Liver (tissue), 8 donors: ENCODE measurements at regions not wholly inside any gene's neighbourhood (a gene's known extent, or its start where the extent isn't known, plus 50 kb on each side); places are given as distances from the start of the nearest gene placed in this dataset.

ENCODE experiments used
- DNase-seq: peaks from one replicate; pipeline ENCODE4 v3.0.0-alpha.2; 2017; ENCODE audit warnings: low spot score
- H3K27ac ChIP-seq, 2 donors: one replicate each; pipeline ENCODE4 v1.7.0; 2013; ENCODE audit warnings: inconsistent platforms in 2 of 2, low read length in 2 of 2, control low read depth in 1 of 2, low read depth in 1 of 2, mild to moderate bottlenecking in 1 of 2
- H3K27me3 ChIP-seq, 4 donors: one replicate each; pipeline versions ENCODE4 v1.6.1 to v1.7.0; 2013; ENCODE audit warnings: low read length in 3 of 4, inconsistent platforms in 1 of 4, mild to moderate bottlenecking in 1 of 4, moderate library complexity in 1 of 4; ENCODE audit not compliant: control insufficient read depth in 4 of 4, insufficient read depth in 4 of 4
- H3K36me3 ChIP-seq, 4 donors: one replicate each; pipeline versions ENCODE4 v1.6.1 to v1.7.0; 2013; ENCODE audit warnings: low read length in 3 of 4, mild to moderate bottlenecking in 3 of 4, low read depth in 1 of 4, moderate library complexity in 1 of 4; ENCODE audit not compliant: control insufficient read depth in 4 of 4, insufficient read depth in 3 of 4
- H3K4me1 ChIP-seq, 4 donors: one replicate each; pipeline versions ENCODE4 v1.6.1 to v1.7.0; 2013; ENCODE audit warnings: low read length in 3 of 4, mild to moderate bottlenecking in 3 of 4, moderate library complexity in 1 of 4; ENCODE audit not compliant: control insufficient read depth in 4 of 4, insufficient read depth in 4 of 4
- H3K4me3 ChIP-seq, 3 donors: one replicate each; pipeline versions ENCODE4 v1.6.1 to v1.7.0; 2013; ENCODE audit warnings: low read length in 3 of 3, control low read depth in 1 of 3, low read depth in 1 of 3, mild to moderate bottlenecking in 1 of 3
- H3K9ac ChIP-seq, 2 donors: one replicate each; pipeline ENCODE4 v1.7.0; 2013; ENCODE audit warnings: low read length in 2 of 2, mild to moderate bottlenecking in 2 of 2, moderate library complexity in 2 of 2, control low read depth in 1 of 2, low read depth in 1 of 2
- H3K9me3 ChIP-seq, 4 donors: one replicate each; pipeline versions ENCODE4 v1.6.1 to v1.7.0; 2013; ENCODE audit warnings: low read length in 3 of 4; ENCODE audit not compliant: control insufficient read depth in 4 of 4
- EGR1 ChIP-seq, 2 donors: IDR thresholded peaks; 2 replicates each; pipeline ENCODE4 v1.6.1; 2016 to 2018; ENCODE audit warnings: antibody characterized with exemption in 2 of 2, low read depth in 2 of 2
- FOXA1 ChIP-seq: IDR thresholded peaks from 2 replicates; pipeline ENCODE4 v1.6.1; 2016; ENCODE audit warnings: antibody characterized with exemption
- FOXA2 ChIP-seq: IDR thresholded peaks from 2 replicates; pipeline ENCODE4 v1.6.1; 2016; ENCODE audit warnings: antibody characterized with exemption
- GABPA ChIP-seq, 2 donors: IDR thresholded peaks in 1 of 2; conservative IDR thresholded peaks in 1 of 2; 2 replicates each; pipeline ENCODE4 v1.6.1; 2016; ENCODE audit warnings: antibody characterized with exemption in 2 of 2, mild to moderate bottlenecking in 1 of 2, moderate library complexity in 1 of 2
- HNF4A ChIP-seq, 2 donors: conservative IDR thresholded peaks; 2 replicates each; pipeline ENCODE4 v1.6.1; 2016; ENCODE audit warnings: antibody characterized with exemption in 2 of 2, mild to moderate bottlenecking in 2 of 2
- MAX ChIP-seq: IDR thresholded peaks from 2 replicates; pipeline ENCODE4 v1.6.1; 2016; ENCODE audit warnings: antibody characterized with exemption
- NR2F2 ChIP-seq: IDR thresholded peaks from 2 replicates; pipeline ENCODE4 v1.6.1; 2016; ENCODE audit warnings: antibody characterized with exemption
- RAD21 ChIP-seq, 2 donors: IDR thresholded peaks; 2 replicates each; pipeline ENCODE4 v1.6.1; 2016; ENCODE audit warnings: antibody characterized with exemption in 2 of 2, mild to moderate bottlenecking in 2 of 2
- RXRA ChIP-seq, 2 donors: IDR thresholded peaks; 2 replicates each; pipeline ENCODE4 v1.6.1; 2017 to 2018; ENCODE audit warnings: antibody characterized with exemption in 2 of 2, mild to moderate bottlenecking in 1 of 2
- SP1 ChIP-seq: IDR thresholded peaks from 2 replicates; pipeline ENCODE4 v1.6.1; 2018; ENCODE audit warnings: antibody characterized with exemption, mild to moderate bottlenecking
- TAF1 ChIP-seq: conservative IDR thresholded peaks from 2 replicates; pipeline ENCODE4 v1.6.1; 2016; ENCODE audit warnings: antibody characterized with exemption, mild to moderate bottlenecking
- YY1 ChIP-seq: IDR thresholded peaks from 2 replicates; pipeline ENCODE4 v1.6.1; 2016; ENCODE audit warnings: antibody characterized with exemption, mild to moderate bottlenecking
- WGBS: extraction: QIAGEN DNeasy Blood & Tissue Kit; methylation state at CpG from one replicate; pipeline ENCODE4 v1.1.7; 2013; 5-methylcytosine and 5-hydroxymethylcytosine counted together
- TF ChIP-seq, protein P1 (sequence below): fragments of 150-350 bp; IDR thresholded peaks from 2 replicates; pipeline ENCODE4 v1.5.1; 2017; ENCODE audit warnings: improper control_type of control experiment, low read depth, low read length; ENCODE audit not compliant: missing input control
- TF ChIP-seq, protein P2 (sequence below): IDR thresholded peaks from 2 replicates; pipeline ENCODE4 v1.6.1; 2016; ENCODE audit warnings: antibody characterized with exemption, mild to moderate bottlenecking
- TF ChIP-seq, protein P3 (sequence below): IDR thresholded peaks from 2 replicates; pipeline ENCODE4 v1.6.1; 2016; ENCODE audit warnings: antibody characterized with exemption
- TF ChIP-seq, protein P4 (sequence below): IDR thresholded peaks from 2 replicates; pipeline ENCODE4 v1.6.1; 2016; ENCODE audit warnings: antibody characterized with exemption
- donor health status: healthy.
- donor health status: healthy.
- donor health status: healthy.
- donor health status: healthy.
- donor health status: healthy.

DNA sequence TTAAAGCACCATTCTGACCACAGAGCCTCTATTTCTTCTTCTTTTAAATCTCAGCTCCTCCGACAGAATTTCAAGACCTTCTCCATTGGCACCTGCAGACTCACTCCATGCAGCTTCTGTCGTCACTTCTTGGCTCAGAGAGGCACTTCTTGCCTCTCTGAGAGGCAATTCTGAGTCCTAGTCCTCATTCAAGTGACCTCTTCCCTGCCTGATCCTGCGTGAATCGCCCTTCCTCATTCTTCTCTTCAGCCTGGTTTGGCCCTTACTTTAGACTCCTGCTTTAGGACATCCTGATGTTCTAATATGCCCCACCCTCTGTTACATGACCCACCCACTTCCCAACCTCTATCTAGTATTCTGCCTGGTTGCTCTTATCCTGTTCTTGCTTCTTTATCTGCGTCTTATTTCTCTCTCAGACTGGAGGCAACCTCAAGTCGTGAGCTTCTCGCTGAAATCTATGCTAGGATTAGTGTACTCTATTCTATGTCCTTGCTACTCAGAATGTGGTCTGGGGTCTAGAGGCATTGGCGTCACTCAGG lies 55.6 kb upstream of the CISTR start:
- Histone ChIP-seq H3K36me3 (no peaks in the 10 kb centered on the region), H3K4me1 (peaks cover 2 to 12% (median 4%) of the 10 kb centered on the region in 4 donors), H3K27me3 (peaks cover 0 to 7% (median 0%) of the 10 kb centered on the region in 4 donors), H3K27ac (no peak overlapping the region), H3K9me3 (no peaks in the 10 kb centered on the region), H3K4me3 (no peak overlapping the region), H3K9ac (no peak overlapping the region)
- DNase-seq: no peak
- TF ChIP-seq FOXA2 (no peak), FOXA1 (no peak), YY1 (no peak), NR2F2 (no peak), GABPA (IDR thresholded peaks at IDR 0.05 in 1 of 2, conservative IDR thresholded peaks at IDR 0.05 in 1 of 2) (no peak), RXRA (IDR thresholded peaks at IDR 0.05) (no peak), HNF4A (conservative IDR thresholded peaks at IDR 0.05) (no peak), EGR1 (IDR thresholded peaks at IDR 0.05; ENCODE audit: low read depth in 2 of 2) (no peak), RAD21 (IDR thresholded peaks at IDR 0.05) (no peak), TAF1 (no peak), MAX (no peak), SP1 (no peak)
- TF ChIP-seq, protein P1, sequence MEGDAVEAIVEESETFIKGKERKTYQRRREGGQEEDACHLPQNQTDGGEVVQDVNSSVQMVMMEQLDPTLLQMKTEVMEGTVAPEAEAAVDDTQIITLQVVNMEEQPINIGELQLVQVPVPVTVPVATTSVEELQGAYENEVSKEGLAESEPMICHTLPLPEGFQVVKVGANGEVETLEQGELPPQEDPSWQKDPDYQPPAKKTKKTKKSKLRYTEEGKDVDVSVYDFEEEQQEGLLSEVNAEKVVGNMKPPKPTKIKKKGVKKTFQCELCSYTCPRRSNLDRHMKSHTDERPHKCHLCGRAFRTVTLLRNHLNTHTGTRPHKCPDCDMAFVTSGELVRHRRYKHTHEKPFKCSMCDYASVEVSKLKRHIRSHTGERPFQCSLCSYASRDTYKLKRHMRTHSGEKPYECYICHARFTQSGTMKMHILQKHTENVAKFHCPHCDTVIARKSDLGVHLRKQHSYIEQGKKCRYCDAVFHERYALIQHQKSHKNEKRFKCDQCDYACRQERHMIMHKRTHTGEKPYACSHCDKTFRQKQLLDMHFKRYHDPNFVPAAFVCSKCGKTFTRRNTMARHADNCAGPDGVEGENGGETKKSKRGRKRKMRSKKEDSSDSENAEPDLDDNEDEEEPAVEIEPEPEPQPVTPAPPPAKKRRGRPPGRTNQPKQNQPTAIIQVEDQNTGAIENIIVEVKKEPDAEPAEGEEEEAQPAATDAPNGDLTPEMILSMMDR: no peak
- TF ChIP-seq, protein P2, sequence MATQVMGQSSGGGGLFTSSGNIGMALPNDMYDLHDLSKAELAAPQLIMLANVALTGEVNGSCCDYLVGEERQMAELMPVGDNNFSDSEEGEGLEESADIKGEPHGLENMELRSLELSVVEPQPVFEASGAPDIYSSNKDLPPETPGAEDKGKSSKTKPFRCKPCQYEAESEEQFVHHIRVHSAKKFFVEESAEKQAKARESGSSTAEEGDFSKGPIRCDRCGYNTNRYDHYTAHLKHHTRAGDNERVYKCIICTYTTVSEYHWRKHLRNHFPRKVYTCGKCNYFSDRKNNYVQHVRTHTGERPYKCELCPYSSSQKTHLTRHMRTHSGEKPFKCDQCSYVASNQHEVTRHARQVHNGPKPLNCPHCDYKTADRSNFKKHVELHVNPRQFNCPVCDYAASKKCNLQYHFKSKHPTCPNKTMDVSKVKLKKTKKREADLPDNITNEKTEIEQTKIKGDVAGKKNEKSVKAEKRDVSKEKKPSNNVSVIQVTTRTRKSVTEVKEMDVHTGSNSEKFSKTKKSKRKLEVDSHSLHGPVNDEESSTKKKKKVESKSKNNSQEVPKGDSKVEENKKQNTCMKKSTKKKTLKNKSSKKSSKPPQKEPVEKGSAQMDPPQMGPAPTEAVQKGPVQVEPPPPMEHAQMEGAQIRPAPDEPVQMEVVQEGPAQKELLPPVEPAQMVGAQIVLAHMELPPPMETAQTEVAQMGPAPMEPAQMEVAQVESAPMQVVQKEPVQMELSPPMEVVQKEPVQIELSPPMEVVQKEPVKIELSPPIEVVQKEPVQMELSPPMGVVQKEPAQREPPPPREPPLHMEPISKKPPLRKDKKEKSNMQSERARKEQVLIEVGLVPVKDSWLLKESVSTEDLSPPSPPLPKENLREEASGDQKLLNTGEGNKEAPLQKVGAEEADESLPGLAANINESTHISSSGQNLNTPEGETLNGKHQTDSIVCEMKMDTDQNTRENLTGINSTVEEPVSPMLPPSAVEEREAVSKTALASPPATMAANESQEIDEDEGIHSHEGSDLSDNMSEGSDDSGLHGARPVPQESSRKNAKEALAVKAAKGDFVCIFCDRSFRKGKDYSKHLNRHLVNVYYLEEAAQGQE: no peak
- TF ChIP-seq, protein P3, sequence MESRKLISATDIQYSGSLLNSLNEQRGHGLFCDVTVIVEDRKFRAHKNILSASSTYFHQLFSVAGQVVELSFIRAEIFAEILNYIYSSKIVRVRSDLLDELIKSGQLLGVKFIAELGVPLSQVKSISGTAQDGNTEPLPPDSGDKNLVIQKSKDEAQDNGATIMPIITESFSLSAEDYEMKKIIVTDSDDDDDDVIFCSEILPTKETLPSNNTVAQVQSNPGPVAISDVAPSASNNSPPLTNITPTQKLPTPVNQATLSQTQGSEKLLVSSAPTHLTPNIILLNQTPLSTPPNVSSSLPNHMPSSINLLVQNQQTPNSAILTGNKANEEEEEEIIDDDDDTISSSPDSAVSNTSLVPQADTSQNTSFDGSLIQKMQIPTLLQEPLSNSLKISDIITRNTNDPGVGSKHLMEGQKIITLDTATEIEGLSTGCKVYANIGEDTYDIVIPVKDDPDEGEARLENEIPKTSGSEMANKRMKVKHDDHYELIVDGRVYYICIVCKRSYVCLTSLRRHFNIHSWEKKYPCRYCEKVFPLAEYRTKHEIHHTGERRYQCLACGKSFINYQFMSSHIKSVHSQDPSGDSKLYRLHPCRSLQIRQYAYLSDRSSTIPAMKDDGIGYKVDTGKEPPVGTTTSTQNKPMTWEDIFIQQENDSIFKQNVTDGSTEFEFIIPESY: no peak
- TF ChIP-seq, protein P4, sequence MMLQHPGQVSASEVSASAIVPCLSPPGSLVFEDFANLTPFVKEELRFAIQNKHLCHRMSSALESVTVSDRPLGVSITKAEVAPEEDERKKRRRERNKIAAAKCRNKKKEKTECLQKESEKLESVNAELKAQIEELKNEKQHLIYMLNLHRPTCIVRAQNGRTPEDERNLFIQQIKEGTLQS: no peak
- 83% methylated on average over 8 of the region's 8 CpGs for WGBS
